Osteoblast (primary cell): ENCODE measurements at regions not wholly inside any gene's neighbourhood (a gene's known extent, or its start where the extent isn't known, plus 50 kb on each side); places are given as distances from the start of the nearest gene placed in this dataset.

Experiments
- DNase-seq: peaks from one replicate; pipeline ENCODE4 v3.0.0; 2011; ENCODE audit warnings: low spot score, mixed read lengths; ENCODE audit not compliant: insufficient read length; ENCODE audit errors: missing footprints
- H2AFZ ChIP-seq: 2 replicates; pipeline ENCODE4 v1.6.0; 2011; ENCODE audit warnings: mild to moderate bottlenecking, low read length
- H3K27ac ChIP-seq: 2 replicates; pipeline ENCODE4 v1.5.1; 2011; ENCODE audit warnings: mild to moderate bottlenecking, low read depth, low read length, moderate library complexity
- H3K27me3 ChIP-seq: 2 replicates; pipeline ENCODE4 v1.6.0; 2012; ENCODE audit warnings: mild to moderate bottlenecking, control low read depth, inconsistent platforms, low read length, moderate library complexity; ENCODE audit not compliant: insufficient read depth
- H3K36me3 ChIP-seq: 2 replicates; pipeline ENCODE4 v1.5.1; 2011; ENCODE audit warnings: mild to moderate bottlenecking, low read length, control low read depth, moderate library complexity; ENCODE audit not compliant: insufficient read depth
- H3K4me1 ChIP-seq: 2 replicates; pipeline ENCODE4 v1.5.1; 2011; ENCODE audit warnings: mild to moderate bottlenecking, low read length, control low read depth, moderate library complexity; ENCODE audit not compliant: insufficient read depth
- H3K4me2 ChIP-seq: 2 replicates; pipeline ENCODE4 v1.6.0; 2011; ENCODE audit warnings: mild to moderate bottlenecking, low read length; ENCODE audit not compliant: insufficient read depth
- H3K4me3 ChIP-seq: fragments of 200-600 bp; sonication (generic); 3 replicates; pipeline ENCODE4 v1.5.1; 2012; ENCODE audit warnings: mild to moderate bottlenecking, low read length, inconsistent platforms; ENCODE audit not compliant: insufficient read depth
- H3K79me2 ChIP-seq: 2 replicates; pipeline ENCODE4 v1.6.0; 2012; ENCODE audit warnings: mild to moderate bottlenecking, low read length, control low read depth, inconsistent platforms; ENCODE audit not compliant: insufficient read depth
- H3K9me3 ChIP-seq: 2 replicates; pipeline ENCODE4 v1.5.1; 2011; ENCODE audit warnings: low read depth, low read length, control low read depth
- H4K20me1 ChIP-seq: 2 replicates; pipeline ENCODE4 v1.6.0; 2012; ENCODE audit warnings: mild to moderate bottlenecking, low read length, control low read depth; ENCODE audit not compliant: insufficient read depth
- TF ChIP-seq, protein P1 (sequence below): IDR thresholded peaks from 2 replicates; pipeline ENCODE4 v1.5.1; 2011; ENCODE audit warnings: mild to moderate bottlenecking, low read depth, low read length, moderate library complexity; ENCODE audit errors: extremely low read depth

- Histone ChIP-seq H2AFZ (no peak overlapping the region), H3K4me2 (no peak overlapping the region), H4K20me1 (no peaks in the 10 kb centered on the region), H3K4me3 (no peak overlapping the region), H3K79me2 (no peaks in the 10 kb centered on the region), H3K27me3 (no peaks in the 10 kb centered on the region), H3K36me3 (no peaks in the 10 kb centered on the region), H3K4me1 (no peaks in the 10 kb centered on the region), H3K27ac (no peak overlapping the region), H3K9me3 (peaks cover 4% of the 10 kb centered on the region)
- no peak for DNase-seq
- TF ChIP-seq, protein P1, sequence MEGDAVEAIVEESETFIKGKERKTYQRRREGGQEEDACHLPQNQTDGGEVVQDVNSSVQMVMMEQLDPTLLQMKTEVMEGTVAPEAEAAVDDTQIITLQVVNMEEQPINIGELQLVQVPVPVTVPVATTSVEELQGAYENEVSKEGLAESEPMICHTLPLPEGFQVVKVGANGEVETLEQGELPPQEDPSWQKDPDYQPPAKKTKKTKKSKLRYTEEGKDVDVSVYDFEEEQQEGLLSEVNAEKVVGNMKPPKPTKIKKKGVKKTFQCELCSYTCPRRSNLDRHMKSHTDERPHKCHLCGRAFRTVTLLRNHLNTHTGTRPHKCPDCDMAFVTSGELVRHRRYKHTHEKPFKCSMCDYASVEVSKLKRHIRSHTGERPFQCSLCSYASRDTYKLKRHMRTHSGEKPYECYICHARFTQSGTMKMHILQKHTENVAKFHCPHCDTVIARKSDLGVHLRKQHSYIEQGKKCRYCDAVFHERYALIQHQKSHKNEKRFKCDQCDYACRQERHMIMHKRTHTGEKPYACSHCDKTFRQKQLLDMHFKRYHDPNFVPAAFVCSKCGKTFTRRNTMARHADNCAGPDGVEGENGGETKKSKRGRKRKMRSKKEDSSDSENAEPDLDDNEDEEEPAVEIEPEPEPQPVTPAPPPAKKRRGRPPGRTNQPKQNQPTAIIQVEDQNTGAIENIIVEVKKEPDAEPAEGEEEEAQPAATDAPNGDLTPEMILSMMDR = no peak
Observed at GRCh38 chr18:38427736-38428135, 862.1 kb upstream of the CELF4 start.

GRCh38 chr18:38427234-38427633, 861.6 kb upstream of the CELF4 start:
- peaks cover 4% of the 10 kb centered on the region for H3K9me3 ChIP-seq
- no peak overlapping the region for H2AFZ ChIP-seq
- TF ChIP-seq, protein P1 = no peak
- H3K79me2 ChIP-seq = no peaks in the 10 kb centered on the region
- no peak overlapping the region for H3K4me2 ChIP-seq
- no peaks in the 10 kb centered on the region for H4K20me1 ChIP-seq
- H3K4me1 ChIP-seq = no peaks in the 10 kb centered on the region
- no peak overlapping the region for H3K27ac ChIP-seq
- no peaks in the 10 kb centered on the region for H3K27me3 ChIP-seq
- H3K36me3 ChIP-seq = no peaks in the 10 kb centered on the region
- DNase-seq = no peak
- no peak overlapping the region for H3K4me3 ChIP-seq

DNA sequence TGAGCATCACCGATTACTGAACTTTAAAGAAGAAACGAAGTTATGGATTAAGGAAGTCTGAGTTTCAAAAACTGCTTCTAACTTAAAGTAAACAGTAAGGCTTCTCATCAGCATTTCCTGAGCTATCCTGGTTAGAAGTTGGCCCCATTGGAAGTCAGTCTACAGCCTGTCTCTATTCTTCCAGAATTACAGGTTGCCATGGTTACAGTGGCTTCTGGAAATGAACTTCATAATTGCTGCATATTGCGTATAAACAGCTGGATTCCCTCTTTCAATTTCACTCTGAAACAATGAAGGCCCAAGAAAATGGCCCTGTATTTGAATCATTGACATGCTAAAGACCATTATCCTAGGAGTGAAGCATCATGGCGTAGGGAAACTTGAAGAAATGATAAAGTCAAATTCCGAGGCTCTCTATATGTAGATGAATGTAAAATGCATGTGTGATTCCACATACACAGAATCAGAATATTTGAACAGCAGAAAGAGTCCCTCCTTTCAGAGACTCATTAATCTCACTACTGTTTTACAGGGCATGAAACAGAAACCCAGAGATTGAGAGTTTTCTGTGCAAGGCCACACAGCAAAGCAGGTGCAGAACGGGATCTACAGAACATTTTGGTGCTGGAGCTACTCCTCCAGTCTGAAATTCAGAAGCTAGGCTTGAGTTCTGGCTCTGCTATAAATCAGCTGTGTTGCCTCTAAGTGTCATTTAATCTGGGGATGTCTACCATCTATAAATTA, 856.4 kb upstream of the CELF4 start:
- TF ChIP-seq, protein P1 = no peak
- H3K79me2 ChIP-seq = no peaks in the 10 kb centered on the region
- no peak for DNase-seq
- no peak overlapping the region for H3K27ac ChIP-seq
- no peak overlapping the region for H2AFZ ChIP-seq
- no peaks in the 10 kb centered on the region for H3K36me3 ChIP-seq
- no peaks in the 10 kb centered on the region for H3K4me1 ChIP-seq
- H3K4me2 ChIP-seq = no peak overlapping the region
- no peak overlapping the region for H3K4me3 ChIP-seq
- H3K27me3 ChIP-seq = no peaks in the 10 kb centered on the region
- H4K20me1 ChIP-seq = no peaks in the 10 kb centered on the region
- peaks cover 4% of the 10 kb centered on the region for H3K9me3 ChIP-seq

GRCh38 chr18:38421021-38421420, 855.4 kb upstream of the CELF4 start:
- TF ChIP-seq, protein P1 = no peak
- no peak overlapping the region for H2AFZ ChIP-seq
- no peaks in the 10 kb centered on the region for H3K9me3 ChIP-seq

More at GRCh38 chr18:38421021-38421420, 855.4 kb upstream of the CELF4 start:
- no peaks in the 10 kb centered on the region for H4K20me1 ChIP-seq
- H3K36me3 ChIP-seq = no peaks in the 10 kb centered on the region
- no peak overlapping the region for H3K27ac ChIP-seq
- no peak for DNase-seq
- H3K79me2 ChIP-seq = no peaks in the 10 kb centered on the region
- H3K4me2 ChIP-seq = no peak overlapping the region
- H3K4me1 ChIP-seq = no peaks in the 10 kb centered on the region
- no peak overlapping the region for H3K4me3 ChIP-seq
- H3K27me3 ChIP-seq = no peaks in the 10 kb centered on the region
